ENCODE measurements at regions not wholly inside any gene's neighbourhood (a gene's known extent, or its start where the extent isn't known, plus 50 kb on each side); places are given as distances from the start of the nearest gene placed in this dataset.
"Not testable (repeated sequence)": the region's sequence is repeated elsewhere in the genome, so short reads cannot be mapped to it uniquely, and the experiment has no call there.

DNA sequence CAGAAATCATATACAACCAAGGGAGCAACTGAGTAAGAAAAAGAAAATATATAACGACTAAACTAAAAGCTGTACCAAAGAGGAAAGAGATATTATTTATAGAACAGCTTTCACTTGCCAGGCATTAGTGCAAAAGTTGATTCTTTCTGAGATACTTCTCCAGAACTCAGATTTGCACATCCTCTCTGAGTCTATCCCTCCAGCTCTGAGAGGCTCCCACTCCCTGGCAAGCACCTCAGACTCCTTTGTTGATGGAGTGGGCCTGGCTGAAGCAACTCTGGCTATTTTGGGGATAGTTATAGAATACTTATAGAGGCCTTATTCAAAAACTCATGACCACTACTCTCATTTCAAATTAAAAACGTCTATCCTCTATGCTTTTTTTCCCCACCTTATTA, 501.6 kb upstream of the TNP1 start:
- no peak for DNase-seq

DNA sequence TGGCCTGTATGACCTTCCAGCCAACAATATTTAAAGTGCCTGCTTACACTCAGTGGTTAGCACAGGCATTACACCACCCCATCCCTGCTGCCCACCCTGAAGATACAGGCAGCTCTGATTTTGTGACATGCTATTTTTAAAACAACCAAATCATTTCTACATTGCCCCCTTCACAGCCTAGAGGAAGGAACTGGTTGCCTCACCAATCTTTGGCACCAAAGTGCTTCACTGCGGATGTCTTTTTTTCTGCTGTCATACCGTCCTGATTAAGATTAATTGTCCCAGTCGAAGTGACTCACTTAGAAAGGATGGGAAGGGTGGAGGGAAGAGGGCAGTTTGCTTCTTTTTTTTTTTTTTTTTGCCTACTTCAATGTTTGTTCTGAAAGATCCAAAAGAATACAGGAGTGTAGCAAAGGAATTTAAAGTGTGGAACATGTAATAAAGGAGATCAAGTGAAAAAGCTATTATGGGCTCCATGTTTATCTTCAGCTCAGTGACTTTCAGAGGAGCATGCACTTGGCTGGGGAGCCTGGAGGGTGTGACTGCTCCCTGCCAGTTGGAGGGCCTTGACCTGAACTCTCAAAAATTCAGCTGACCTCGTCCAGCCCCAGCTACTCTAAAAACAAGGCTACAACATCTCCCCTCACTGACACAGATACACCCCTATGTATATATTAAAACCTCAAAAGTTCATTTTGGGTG, 501.1 kb upstream of the TNP1 start:
- DNase-seq, result peak; percentile 6

DNA sequence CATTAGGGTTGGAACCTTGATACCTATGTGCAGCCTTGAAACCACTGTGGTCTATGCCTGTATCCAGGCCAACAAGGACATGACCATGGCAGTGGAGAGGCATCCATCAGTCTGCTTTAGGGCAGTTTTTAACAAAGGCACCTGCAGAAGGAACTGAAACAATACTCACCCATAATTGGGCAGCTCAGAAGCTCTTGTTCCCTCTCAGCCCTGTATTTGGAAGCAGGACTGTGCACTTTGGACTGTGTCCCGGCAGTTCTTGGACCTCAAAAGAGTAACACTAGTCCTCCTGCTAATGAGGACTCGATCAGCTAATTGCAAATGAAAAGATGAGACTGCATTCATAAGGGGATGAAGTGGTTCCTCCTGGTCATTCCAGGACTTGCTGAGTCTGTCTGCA, 500.2 kb upstream of the TNP1 start:
- no peak for DNase-seq

DNA sequence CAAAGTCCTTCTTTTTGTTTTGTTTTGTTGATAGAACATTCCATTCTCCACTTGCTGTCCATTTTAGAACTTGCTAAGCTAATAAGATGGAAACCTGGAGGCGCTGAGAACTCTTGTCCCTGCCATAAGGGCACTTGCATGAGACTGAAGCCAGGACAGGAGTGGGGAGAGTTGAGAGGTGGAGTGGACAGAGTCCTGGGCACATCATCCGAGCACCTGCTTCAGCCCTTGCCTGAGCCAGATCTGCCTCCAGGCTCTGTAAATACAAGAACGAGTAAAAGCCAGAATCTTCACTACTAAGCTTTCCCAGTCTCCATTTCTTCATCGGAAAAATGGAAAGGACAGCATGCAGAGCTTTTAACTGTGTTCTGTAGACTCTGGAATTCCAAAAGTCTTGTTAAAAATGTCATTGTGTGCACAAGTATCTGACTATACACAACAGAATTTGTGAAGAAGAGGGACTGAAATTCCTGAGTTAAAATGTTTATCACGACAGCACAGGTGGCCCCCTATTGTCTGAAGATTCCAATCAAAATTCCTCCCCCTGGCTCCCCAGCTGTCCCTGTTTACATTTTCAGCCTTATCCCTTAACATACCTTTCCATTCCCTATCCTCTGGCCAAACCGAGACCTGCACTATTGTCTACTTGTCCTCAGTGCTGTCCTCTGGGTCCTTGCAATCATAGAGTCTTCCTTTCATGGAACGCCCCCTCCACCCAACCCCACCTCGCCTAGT, 498.2 kb upstream of the TNP1 start:
- no peak for DNase-seq

DNA sequence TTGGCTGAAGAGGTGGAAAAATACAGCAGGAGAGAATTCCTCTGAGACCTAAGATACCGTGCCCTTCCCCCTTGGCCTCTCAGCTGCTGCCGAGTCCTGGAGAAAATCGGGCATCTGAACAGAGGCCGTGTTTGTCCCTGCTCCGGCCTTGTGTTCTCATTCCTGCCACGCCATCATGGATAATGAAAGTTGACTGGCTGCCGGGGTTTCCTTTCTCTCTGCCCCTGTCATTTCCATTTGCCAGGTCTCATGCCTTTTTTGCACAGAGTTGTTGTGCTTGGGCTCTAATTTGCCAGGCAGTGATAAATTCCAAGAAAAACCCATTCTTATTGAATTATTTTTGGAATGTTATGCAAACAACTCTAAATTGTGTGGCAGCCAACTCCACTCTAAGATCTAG, 496.9 kb upstream of the TNP1 start:
- no peak for DNase-seq

DNA sequence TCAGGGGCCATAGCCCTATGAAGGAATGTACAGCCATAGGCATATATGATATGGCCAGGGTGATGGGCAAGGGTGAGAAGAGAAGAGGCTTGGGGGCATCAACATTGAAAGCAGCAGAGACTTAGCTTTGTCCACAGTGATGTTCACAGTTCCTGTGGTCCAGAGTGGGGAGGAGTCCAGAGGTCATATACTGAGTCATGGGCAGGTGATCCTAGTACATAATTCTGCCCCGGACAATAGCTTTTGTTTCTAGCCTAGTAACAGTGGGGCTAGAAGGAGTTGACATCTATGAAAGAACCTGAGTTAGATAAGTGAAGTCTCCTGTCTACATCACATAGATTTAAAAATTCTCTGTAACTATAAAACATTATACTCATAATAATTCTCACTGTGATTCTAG, 496.3 kb upstream of the TNP1 start:
- DNase-seq, result no peak

DNA sequence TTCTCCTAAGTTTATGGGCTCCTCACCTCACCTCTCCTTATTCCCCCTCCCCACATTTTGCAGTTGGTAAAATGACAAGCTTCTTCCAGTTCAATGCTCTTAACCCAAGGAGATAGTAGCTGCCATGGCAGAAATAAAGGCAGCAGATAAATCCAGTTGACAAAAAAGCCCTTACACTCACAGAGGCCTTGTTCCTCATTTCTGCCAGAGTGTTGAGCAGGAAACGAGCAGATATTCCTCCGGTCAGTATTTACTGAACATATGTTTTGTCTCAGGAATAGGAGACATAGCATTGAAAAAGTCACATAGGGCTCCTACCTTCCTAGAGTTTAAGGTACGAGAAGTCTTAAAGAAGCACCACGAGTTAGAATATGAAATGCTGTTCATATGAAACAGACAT, 493.7 kb upstream of the TNP1 start:
- DNase-seq, result no peak

DNA sequence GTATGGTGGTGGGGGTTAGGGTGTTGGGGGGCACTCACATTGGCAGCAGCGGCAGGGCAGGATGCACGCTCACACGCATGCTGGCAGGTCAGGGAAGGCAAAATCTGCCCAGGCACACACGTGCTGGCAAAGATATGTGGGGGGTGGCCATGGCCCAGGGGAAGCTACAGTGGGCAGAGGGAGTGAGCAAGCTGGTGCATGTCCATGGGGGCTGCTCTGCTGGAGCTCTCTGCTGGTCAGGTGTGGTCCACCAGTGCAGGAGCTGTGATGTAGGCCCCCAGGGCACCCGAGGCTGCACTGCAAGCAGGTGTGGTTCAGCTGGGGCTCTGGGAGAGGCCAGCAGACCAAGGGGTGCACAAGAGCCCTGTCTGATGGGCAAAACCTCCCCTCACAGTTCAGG, 491.5 kb upstream of the TNP1 start:
- no peak for DNase-seq

DNA sequence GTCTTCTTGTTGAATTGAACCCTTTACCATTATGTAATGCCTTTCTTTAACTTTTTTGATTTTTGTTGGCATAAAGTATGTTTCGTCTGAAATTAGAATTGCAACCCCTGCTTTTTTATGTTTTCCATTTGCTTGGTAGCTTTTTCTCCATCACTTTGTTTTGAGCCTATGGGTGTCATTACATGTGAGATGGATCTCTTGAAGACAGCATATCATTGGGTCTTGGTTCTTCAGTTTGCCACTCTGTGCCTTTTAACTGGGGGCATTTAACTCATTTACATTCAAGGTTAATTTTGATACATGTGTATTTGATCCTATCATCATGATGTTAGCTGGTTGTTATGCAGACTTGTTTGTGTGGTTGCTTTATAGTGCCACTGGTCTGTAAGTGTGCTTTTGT, 489.4 kb upstream of the TNP1 start:
- no peak for DNase-seq

DNA sequence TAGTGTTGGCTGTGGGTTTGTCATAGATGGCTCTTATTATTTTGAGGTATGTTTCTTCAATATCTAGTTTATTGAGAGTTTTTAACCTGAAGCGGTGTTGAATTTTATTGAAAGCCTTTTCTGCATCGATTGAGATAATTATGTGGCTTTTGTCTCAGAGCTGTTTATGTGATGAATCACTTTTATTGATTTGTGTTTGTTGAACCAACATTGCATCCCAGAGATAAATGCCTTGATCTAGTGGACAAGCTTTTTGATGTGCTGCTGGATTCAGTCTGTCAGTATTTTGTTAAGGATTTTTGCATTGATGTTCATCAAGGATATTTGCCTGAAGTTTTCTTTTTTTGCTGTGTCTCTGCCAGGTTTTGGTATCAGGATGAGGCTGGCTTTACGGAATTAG, 487.8 kb upstream of the TNP1 start:
- DNase-seq, result not testable (repeated sequence)

DNA sequence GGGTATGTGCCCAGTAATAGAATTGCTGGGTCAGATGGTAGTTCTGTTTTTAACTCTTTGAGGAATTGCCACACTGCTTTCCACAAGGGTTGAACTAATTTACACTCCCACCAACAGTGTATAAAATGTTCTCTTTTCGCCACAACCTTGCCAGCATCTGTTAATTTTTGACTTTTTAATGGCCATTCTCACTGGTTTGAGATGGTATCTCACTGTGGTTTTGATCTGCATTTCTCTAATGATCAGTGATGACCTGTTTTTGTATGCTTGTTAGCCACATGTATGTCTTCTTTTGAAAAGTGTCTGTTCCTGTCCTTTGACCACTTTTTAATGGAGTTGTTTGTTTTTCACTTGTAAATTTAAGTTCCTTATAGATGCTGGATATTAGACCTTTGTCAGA, 486.2 kb upstream of the TNP1 start:
- DNase-seq, result not testable (repeated sequence)

DNA sequence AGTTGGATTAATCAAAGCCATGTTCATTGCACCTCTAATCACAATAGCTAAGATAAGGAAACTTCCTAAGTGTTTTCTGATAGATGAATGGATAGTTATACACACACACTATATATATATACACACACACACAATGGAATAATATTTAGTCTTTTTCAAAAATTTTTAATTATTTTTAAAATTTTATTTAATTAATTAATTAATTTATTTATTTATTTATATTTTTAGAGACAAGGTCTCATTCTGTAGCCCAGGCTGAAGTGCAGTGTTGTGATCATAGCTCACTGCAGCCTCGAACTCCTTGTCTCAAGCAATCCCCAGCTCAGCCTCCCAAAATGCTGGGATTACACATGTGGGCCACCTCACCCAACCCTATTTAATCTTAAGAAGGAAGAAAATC, 481.0 kb upstream of the TNP1 start:
- no peak for DNase-seq

DNA sequence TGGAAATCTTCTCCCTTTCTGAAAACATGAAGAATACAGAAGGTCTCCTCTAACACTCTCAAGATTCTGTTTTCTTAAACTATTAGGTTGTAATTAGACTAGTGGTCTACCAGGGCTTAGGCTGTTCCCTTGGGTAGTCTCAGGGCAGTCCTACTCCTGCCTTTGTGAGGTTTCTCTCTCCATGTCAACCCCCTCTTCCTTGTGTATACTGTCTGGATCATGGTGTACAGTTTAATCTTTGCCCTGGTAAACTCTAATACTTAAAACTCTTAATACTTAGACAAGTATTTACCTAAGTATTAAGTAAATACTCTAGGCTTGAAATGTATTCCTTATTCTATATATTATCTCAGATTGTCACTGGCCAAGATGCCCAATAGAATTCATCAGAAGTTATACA, 480.3 kb upstream of the TNP1 start:
- no peak for DNase-seq

DNA sequence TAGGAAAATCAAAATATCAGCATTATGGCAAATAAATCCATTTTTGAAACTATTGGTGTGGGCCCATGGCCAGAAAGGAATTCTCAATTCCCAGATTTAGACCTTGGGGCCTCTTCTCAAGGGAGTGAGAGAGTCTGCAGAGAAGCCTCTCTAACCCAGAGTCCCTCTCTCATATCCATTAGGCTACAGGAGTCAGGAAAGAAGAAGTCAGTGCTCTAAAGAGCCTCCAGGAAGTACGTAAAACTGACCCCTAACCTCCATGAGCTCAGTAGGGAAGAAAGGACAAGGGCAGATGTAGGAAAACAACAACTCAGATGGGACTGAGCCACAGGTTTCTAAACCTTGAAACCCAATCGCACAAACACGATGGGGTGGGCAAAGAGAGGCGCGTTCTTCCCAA, 479.9 kb upstream of the TNP1 start:
- DNase-seq, result no peak

DNA sequence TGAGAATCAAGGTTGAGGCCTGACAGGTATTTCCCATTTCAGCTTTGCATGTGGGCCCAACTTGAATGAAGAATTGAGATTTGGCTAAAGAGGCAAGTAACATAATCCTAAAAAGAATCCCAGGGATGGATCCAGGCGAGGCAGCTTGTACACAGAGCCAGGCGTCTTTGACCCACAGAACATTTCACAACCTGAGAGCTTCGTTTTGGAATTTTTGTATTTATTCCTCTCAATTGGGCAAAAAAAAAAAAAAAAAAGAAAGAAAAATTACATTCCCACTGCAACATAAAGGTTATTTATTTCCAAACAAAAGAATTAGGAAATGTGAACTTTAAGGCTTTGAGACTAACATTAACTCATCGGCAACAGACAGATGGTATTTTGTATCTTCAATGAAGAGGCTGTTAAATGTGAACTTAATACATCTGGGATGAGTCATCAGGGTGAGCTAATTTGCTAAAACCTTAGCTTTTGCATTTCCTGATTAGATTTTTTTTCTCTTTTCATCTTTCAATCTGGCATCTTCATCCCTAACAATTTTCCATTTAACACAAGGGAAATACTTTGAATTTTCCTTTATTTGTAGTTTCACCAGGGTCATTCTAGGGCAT, 478.5 kb upstream of the TNP1 start:
- DNase-seq, result no peak

DNA sequence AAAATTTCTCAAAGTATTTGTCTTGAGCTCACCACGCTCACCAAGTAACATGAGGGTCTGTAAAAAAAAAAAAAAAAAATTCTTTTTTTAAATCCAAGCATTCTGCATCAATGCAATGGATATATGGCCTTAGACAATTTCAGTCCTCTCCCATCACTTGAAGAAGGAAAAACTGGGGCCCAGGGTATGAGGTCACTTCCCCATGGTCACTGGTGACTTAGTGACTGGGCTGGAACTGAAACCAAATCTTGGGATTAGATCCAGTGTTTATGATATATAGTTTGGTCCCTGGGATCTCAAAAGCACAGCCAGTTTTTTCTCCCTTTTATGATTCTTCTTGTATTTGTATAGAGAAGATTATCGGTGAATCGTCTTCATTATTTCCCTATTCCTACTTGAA, 477.9 kb upstream of the TNP1 start:
- no peak for DNase-seq

DNA sequence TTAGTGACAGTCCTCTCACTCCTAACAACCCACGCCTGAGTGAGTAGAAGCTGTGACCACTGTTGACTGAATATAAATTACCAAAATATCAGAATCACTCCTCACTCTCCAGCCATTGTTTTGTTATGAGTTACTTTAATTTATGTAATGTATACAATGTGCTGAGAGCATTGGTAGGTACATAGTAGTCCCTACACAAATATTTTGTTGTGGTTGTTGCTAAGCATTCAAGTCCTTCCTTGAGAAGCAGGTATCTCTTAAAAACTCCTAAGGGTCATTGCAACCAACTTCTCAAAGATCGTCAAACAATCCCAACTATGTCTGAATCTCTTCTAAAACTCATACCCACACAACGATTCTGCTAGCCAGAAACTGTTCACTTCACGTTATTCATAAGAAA, 476.8 kb upstream of the TNP1 start:
- no peak for DNase-seq

DNA sequence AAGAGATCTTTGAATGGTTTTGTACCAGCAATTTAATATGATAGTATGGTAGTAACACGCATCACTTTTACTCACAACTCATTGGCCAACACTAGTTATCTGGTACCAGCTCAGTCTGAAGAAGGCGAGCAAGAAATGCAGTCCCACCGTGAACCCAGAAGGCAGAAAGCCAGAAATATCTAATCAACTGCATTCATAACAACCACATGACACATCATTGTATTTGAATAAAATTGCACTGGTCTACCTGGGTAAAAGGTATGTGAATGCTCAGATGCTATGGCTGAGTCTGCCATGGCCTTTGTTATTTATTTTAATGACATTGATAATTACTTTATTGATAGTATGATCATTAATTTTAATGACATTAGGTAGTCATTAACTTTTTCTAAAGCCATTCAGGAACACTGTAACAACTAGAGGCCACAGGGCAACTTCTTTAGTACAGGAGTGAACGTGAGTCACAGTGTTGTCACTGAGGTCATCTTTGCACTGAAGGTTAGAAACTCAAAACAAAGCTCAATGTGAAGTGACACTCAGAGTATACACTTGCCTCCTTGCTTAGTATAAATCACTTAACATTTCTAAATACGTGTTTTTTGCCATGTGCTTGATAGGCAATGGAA, 475.6 kb upstream of the TNP1 start:
- DNase-seq, result no peak

DNA sequence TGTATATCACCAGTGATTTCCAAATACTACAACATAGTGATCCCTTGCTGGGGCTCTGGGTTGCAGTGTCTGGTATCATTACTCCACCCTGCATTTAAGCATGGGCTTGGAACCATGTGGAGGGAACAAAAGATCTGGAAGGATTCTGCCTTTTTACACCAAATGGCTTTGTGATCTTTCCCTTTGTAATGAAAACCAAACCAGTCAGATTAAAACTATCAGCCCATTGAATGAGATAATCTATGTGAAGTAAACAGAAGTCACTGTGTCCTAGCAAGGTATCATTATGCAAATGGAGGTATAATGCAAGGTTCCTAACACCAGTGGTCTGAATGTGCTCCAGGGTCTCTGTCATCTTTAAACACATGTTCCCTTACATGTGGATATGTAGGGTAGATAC, 474.7 kb upstream of the TNP1 start:
- no peak for DNase-seq

DNA sequence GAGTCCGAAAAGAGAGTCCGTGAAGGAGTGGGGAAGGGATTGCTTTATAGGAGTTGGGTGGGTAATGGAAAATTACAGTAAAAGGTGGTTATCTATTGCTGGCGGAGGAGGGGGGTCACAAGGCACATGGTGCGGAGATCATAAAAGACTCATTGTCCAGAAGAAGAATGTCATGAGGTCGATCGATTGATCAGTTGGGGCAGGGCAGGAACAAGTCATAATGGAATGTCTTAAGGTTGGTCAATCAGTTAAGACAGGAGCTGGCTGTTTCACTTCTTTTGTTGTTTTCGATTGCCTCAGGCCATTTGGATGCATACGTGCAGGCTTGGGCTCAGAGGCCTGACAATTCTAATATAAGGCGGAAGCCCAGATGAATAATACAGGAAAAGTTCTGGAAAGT, 473.0 kb upstream of the TNP1 start:
- no peak for DNase-seq

DNA sequence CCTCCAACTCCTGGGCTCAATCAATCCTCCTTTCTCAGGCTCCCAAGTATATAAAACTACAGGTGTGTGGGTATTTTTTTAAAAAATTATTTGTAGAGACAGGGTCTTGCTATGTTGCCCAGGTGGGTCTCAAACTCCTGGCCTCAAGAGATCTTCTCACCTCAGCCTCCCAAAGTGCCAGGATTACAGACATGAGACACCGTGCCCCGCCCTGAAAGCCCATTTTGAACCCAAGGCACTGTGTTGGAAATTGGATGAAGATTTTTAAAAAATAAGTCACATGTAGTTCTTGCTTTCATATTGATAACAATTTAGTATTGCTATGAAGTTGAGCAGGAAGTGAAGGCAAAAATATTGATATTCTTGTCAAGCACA, 472.5 kb upstream of the TNP1 start:
- DNase-seq, result no peak

DNA sequence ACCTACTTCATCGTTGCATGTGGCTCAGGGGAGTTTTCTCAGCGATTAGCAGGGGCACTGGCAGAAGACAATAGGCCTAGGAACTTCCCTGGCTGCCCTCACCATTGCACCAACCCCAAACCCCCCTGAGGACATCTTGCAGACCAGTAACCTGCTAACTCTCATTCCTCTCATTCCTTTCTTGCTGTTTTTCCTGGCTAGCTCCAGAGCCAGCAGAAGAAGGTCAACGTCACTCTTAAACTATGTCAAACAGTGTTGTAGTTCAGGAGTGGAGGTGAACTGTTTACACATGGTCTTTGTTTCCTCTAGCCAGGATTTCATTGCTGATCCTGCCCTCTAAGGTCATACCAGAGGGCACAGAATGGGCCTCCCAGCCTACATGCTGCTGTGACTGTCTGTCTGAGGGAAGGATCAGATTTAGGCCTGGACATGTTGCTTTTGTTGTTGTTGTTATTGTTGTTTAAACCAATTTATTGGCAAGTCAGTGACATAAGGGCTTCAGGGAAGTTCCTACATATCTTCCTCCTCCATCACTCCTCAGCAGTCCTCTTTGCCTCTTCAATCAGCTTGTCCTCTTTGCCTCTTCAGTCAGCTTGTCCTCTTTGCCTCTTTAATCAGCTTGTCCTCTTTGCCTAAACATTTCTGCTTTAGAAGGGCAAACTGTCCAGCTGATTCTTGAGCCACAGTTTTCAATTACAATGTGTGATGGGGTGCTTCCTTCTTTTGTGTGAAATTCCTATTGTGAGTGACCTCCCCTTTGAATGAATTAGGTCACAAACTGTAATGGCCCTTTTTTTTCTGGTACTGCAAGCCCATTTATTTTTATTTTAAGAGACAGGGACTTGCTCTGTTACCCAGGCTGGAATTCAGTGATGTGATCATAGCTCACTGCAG, 471.9 kb upstream of the TNP1 start:
- DNase-seq, result no peak

DNA sequence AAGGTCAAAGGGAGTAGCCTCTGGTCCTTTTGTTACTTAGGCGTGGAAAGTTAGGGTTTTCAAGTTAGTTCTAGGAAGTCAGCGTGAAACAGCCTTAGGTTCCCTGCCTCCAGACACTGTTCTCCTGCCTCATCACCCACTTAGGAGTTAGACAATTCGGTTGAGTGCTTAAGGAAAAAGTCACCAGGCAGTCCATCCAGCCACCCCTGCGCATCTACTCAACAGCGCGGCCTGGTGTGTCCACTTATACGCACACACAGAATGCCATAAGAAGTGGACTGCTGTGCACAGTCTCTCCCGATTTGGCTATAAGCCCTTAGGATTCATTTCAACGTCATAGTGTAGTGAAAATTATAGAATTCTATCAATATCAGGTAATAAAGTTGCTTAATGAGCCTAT, 470.8 kb upstream of the TNP1 start:
- no peak for DNase-seq
